Esophagus squamous epithelium (tissue), 5 donors: ENCODE measurements at regions not wholly inside any gene's neighbourhood (a gene's known extent, or its start where the extent isn't known, plus 50 kb on each side); places are given as distances from the start of the nearest gene placed in this dataset.

Experiments
- DNase-seq: peaks from one replicate; lab custom pipeline; 2025; lab: John Stamatoyannopoulos, UW
- H3K27ac ChIP-seq, 4 donors: fragments of 200-600 bp; sonication (generic); one replicate each; pipeline ENCODE4 v1.5.1; 2016 to 2019; ENCODE audit warnings: mild to moderate bottlenecking in 1 of 4
- H3K27me3 ChIP-seq, 4 donors: fragments of 200-600 bp; sonication (generic); 1 replicate in 3 of 4; 2 replicates in 1 of 4; pipeline versions ENCODE4 v1.5.1 to v1.6.0; 2017 to 2021; ENCODE audit warnings: antibody characterized with exemption in 1 of 4
- H3K36me3 ChIP-seq, 3 donors: fragments of 200-600 bp; sonication (generic); one replicate each; pipeline ENCODE4 v1.5.1; 2016 to 2019
- H3K4me1 ChIP-seq, 3 donors: fragments of 200-600 bp; sonication (generic); one replicate each; pipeline ENCODE4 v1.5.1; 2017 to 2019
- H3K4me3 ChIP-seq, 4 donors: fragments of 200-600 bp; sonication (generic); 1 replicate in 3 of 4; 2 replicates in 1 of 4; pipeline ENCODE4 v1.5.1; 2016 to 2019; ENCODE audit warnings: mild to moderate bottlenecking in 2 of 4, moderate library complexity in 1 of 4
- H3K9me3 ChIP-seq, 3 donors: fragments of 200-600 bp; sonication (generic); one replicate each; pipeline ENCODE4 v1.5.1; 2016 to 2019
- POLR2A ChIP-seq, 4 donors: fragments of 450-650 bp; IDR thresholded peaks; one replicate each; pipeline ENCODE4 v1.6.1; 2017; ENCODE audit warnings: antibody characterized with exemption in 4 of 4, mild to moderate bottlenecking in 4 of 4, moderate library complexity in 3 of 4
- WGBS, 2 donors: methylation state at CpG; one replicate each; pipeline ENCODE4 v1.1.5; 2018; 5-methylcytosine and 5-hydroxymethylcytosine counted together
- intact Hi-C: fragments of 100-400 bp; cut with DNase I; formaldehyde crosslinking; loops from one replicate; pipeline ENCODE4 v1.15.0; 2022
- TF ChIP-seq, protein P1 (sequence below), 6 experiments: fragments of 450-650 bp in 4 of 6; fragments of 200-600 bp in 2 of 6; sonication (generic) in 2 of 6; IDR thresholded peaks; one replicate each; pipeline ENCODE4 v1.5.1; 2016 to 2019; ENCODE audit warnings: antibody characterized with exemption in 6 of 6, mild to moderate bottlenecking in 4 of 6, moderate library complexity in 4 of 6
- donor health status: DM: yes; HTN: yes; CAD: no.

GRCh38 chr4:112888622-112889021, 160.8 kb upstream of the ANK2 start:
- no peaks in the 10 kb centered on the region for H3K9me3 ChIP-seq
- H3K27ac ChIP-seq, result no peak overlapping the region
- intact Hi-C loops, result no loop called here
- TF ChIP-seq, protein P1, sequence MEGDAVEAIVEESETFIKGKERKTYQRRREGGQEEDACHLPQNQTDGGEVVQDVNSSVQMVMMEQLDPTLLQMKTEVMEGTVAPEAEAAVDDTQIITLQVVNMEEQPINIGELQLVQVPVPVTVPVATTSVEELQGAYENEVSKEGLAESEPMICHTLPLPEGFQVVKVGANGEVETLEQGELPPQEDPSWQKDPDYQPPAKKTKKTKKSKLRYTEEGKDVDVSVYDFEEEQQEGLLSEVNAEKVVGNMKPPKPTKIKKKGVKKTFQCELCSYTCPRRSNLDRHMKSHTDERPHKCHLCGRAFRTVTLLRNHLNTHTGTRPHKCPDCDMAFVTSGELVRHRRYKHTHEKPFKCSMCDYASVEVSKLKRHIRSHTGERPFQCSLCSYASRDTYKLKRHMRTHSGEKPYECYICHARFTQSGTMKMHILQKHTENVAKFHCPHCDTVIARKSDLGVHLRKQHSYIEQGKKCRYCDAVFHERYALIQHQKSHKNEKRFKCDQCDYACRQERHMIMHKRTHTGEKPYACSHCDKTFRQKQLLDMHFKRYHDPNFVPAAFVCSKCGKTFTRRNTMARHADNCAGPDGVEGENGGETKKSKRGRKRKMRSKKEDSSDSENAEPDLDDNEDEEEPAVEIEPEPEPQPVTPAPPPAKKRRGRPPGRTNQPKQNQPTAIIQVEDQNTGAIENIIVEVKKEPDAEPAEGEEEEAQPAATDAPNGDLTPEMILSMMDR (IDR thresholded peaks at IDR 0.05), result no peak
- TF ChIP-seq POLR2A (IDR thresholded peaks at IDR 0.05), result no peak
- no peak overlapping the region for H3K4me3 ChIP-seq
- DNase-seq, result no peak
- 41 to 45% methylated on average over 2 of the region's 2 CpGs for WGBS, 2 donors
- peaks cover 0 to 11% (median 0%) of the 10 kb centered on the region in 3 donors for H3K4me1 ChIP-seq
- no peaks in the 10 kb centered on the region for H3K27me3 ChIP-seq
- H3K36me3 ChIP-seq, result no peaks in the 10 kb centered on the region

DNA sequence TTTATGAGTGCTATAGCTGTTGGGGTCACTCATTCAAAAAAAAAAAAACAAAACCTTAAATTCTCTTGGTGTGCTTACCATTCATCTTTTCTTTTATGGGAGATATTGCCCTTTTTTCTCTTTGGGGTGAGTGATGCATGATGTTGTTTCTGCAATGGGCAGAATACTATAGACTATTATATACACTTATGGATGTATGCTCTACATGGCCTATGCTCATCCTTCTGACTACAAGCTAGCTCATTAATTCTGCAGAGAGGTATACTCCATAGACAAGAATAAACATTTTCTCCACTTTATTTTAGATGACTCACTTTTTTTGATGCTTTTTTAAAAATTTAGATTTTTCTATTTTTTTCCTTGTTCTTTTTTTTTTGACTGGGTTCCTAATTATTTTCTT, 160.3 kb upstream of the ANK2 start:
- Histone ChIP-seq H3K4me3 (peak overlapping the region in 2 of 4 donors; percentile 9 to 41), H3K4me1 (peaks cover 0 to 11% (median 0%) of the 10 kb centered on the region in 3 donors), H3K27me3 (no peaks in the 10 kb centered on the region), H3K27ac (no peak overlapping the region), H3K9me3 (no peaks in the 10 kb centered on the region), H3K36me3 (no peaks in the 10 kb centered on the region)
- TF ChIP-seq POLR2A (IDR thresholded peaks at IDR 0.05), result no peak
- TF ChIP-seq, protein P1 (IDR thresholded peaks at IDR 0.05), result no peak
- no peak for DNase-seq
- intact Hi-C loops, result no loop called here

- Histone ChIP-seq H3K9me3 (no peaks in the 10 kb centered on the region), H3K36me3 (no peaks in the 10 kb centered on the region), H3K4me1 (peaks cover 0 to 11% (median 0%) of the 10 kb centered on the region in 3 donors), H3K27me3 (no peaks in the 10 kb centered on the region), H3K27ac (peak overlapping the region in 2 of 4 donors; percentile 39 to 46), H3K4me3 (peak overlapping the region in 3 of 4 donors; percentile 9 to 41 (median 12))
- TF ChIP-seq, protein P1 (IDR thresholded peaks at IDR 0.05), result no peak
- TF ChIP-seq POLR2A (IDR thresholded peaks at IDR 0.05), result no peak
- DNase-seq, result no peak
- WGBS, 2 donors, result 27 to 34% methylated on average over 5 of the region's 5 CpGs
- intact Hi-C loops, result no loop called here
These were observed 159.6 kb upstream of the ANK2 start for GRCh38 chr4:112889619-112890527.

- no peak overlapping the region for H3K4me3 ChIP-seq
- H3K4me1 ChIP-seq, result no peaks in the 10 kb centered on the region
- DNase-seq, result no peak
- H3K27me3 ChIP-seq, result no peaks in the 10 kb centered on the region
- no peaks in the 10 kb centered on the region for H3K9me3 ChIP-seq
- no peaks in the 10 kb centered on the region for H3K36me3 ChIP-seq
- TF ChIP-seq POLR2A (IDR thresholded peaks at IDR 0.05), result no peak
- TF ChIP-seq, protein P1 (IDR thresholded peaks at IDR 0.05), result no peak
- no peak overlapping the region for H3K27ac ChIP-seq
- intact Hi-C loops, result no loop called here
- WGBS, 2 donors, result 84 to 95% methylated on average over 3 of the region's 3 CpGs
These were observed 155.0 kb upstream of the ANK2 start for GRCh38 chr4:112894480-112894879.

DNA sequence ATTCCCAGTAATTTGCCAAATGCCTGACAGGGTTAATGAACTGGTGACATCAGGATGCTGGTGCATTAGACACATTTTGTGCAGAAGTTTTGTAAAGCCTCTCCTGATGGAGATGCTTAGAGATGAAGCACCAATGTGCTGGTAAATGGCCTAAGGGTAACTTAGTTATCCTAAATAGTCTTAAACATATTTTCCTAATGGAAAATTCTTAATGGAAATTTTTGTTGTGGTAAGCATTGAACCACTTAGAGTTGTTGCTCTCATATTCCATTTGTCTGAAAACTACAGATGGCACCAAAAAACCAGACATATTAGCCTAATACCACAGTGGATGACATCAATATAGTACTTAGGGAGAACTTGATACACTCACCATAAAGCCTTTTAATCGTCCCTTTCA, 154.5 kb upstream of the ANK2 start:
- Histone ChIP-seq H3K4me3 (no peak overlapping the region), H3K9me3 (no peaks in the 10 kb centered on the region), H3K36me3 (no peaks in the 10 kb centered on the region), H3K4me1 (no peaks in the 10 kb centered on the region), H3K27me3 (no peaks in the 10 kb centered on the region), H3K27ac (no peak overlapping the region)
- no peak for TF ChIP-seq POLR2A (IDR thresholded peaks at IDR 0.05)
- intact Hi-C loops, result no loop called here
- 67% methylated on average over 1 of the region's 1 CpG for WGBS, 2 donors
- no peak for DNase-seq
